Retinal pigment epithelial cell (primary cell): ENCODE measurements at regions not wholly inside any gene's neighbourhood (a gene's known extent, or its start where the extent isn't known, plus 50 kb on each side); places are given as distances from the start of the nearest gene placed in this dataset.

Experiments
- DNase-seq: peaks from one replicate; pipeline ENCODE4 v3.0.0-alpha.2; 2010; ENCODE audit warnings: low read depth
- H3K4me3 ChIP-seq: 2 replicates; pipeline ENCODE4 v1.5.1; 2011; ENCODE audit warnings: mild to moderate bottlenecking, low read length, control low read depth, moderate library complexity
- TF ChIP-seq, protein P1 (sequence below): conservative IDR thresholded peaks from 2 replicates; pipeline ENCODE4 v1.5.1; 2011; ENCODE audit warnings: low read depth, low read length, control low read depth, inconsistent platforms

DNA sequence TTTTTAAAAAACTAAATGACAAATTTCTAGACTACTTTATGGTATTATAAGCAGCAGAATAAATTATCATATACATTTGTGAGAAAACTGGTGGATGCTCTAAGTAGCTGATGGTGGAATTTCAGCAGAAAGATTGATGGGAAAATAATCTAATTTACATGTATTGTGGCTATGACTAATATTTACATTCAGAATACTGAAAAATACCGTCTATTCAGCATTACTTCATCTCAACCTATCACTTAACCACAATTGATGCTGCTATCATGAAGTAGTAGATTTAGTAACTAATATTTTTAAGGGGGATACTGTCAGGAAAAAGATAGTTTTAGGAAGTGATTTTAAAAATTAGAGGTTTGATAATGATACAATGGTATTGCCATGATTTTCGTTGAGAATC is 137.9 kb downstream of the IFI44 start:
- H3K4me3 ChIP-seq, result no peak overlapping the region
- TF ChIP-seq, protein P1, sequence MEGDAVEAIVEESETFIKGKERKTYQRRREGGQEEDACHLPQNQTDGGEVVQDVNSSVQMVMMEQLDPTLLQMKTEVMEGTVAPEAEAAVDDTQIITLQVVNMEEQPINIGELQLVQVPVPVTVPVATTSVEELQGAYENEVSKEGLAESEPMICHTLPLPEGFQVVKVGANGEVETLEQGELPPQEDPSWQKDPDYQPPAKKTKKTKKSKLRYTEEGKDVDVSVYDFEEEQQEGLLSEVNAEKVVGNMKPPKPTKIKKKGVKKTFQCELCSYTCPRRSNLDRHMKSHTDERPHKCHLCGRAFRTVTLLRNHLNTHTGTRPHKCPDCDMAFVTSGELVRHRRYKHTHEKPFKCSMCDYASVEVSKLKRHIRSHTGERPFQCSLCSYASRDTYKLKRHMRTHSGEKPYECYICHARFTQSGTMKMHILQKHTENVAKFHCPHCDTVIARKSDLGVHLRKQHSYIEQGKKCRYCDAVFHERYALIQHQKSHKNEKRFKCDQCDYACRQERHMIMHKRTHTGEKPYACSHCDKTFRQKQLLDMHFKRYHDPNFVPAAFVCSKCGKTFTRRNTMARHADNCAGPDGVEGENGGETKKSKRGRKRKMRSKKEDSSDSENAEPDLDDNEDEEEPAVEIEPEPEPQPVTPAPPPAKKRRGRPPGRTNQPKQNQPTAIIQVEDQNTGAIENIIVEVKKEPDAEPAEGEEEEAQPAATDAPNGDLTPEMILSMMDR, result no peak
- DNase-seq, result no peak

DNA sequence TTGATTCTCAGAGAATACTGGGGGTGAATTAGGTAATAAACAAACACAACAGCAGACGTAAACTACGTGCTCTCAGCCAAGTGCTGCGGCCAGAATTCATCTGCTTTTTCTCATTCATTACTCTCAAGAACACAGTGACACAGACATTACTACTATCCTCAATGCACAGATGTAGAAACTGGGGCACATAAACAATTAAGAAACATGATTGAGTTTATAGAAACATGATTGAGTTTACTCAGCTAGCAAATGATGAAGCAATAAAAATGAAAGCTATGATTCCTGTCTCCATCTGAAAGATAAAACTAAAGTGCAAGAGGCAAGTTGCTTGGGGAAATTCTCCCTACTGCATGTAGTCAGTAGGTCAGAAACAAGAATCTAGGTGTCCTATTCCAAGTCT is 140.5 kb downstream of the IFI44 start:
- TF ChIP-seq, protein P1, result no peak
- no peak for DNase-seq
- H3K4me3 ChIP-seq, result no peak overlapping the region

DNA sequence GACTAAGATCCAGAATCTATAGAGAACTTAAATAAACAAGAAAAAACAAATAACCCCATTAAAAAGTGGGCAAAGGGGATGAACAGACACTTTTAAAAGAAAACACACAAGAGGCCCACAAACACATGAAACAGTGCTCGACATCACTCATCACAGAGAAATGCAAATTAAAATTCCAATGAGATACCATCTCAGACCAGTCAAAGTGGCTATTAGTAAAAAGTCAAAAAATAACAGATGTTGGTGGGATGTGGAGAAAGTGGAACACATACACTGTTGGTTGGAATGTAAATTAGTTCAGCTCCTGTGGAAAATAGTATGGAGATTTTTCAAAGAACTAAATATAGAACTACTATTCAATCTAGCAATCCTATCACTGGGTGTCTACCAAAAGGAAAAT is 143.1 kb downstream of the IFI44 start:
- TF ChIP-seq, protein P1, result no peak
- DNase-seq, result no peak
- no peak overlapping the region for H3K4me3 ChIP-seq

DNA sequence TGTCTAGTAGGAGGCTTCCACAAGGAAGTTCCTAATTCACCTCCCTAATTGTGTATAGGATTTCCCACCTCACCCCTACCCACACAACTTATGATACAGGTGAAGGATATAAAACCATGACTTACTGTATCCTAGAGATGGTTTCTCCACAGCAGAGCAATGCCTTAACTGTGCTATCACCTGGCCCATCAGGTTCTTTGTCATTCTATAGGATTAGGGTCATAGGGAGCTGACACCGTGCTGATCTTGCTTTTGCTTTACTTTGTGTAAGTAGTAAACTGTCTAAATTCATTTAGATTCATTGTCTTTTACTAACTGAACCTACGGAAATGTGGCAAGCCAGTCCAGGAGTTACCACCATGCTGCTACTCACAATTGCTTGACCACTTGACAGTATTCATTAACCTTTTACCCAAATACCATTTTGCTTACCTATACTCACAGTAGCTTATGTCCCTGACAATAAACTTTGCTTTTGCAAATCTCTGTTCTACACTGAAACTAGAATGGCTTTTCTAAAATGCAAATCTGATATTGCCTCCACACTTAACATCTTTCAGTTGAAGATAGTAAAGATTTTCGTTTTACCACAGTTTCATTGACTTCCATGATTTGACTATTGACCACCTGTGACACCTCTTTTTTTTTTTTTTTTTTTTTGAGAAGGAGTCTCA is 147.6 kb downstream of the IFI44 start:
- no peak for DNase-seq

DNA sequence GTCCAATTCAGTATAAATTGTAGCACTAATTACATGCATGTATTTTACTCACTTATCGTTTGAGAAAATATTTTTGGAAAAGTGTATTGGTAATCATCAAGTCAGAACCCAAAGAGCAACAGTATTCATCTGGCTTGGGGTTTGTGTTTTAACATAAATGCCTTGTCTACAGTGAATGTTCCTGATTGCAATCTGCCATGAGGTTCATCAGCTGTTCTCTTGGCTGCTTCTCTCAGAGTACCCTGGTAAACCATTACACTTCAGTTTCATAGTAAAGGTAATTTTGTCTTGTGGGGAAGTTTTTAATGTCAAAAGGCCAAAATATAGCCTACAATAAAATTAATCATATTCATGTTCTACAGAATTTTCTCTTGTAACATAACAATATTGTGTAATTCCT is 150.3 kb downstream of the IFI44 start:
- TF ChIP-seq, protein P1, result no peak
- no peak for DNase-seq
- no peak overlapping the region for H3K4me3 ChIP-seq

More for the DNA sequence above, 147.6 kb downstream of the IFI44 start:
- TF ChIP-seq, protein P1, result no peak
- no peak overlapping the region for H3K4me3 ChIP-seq

DNA sequence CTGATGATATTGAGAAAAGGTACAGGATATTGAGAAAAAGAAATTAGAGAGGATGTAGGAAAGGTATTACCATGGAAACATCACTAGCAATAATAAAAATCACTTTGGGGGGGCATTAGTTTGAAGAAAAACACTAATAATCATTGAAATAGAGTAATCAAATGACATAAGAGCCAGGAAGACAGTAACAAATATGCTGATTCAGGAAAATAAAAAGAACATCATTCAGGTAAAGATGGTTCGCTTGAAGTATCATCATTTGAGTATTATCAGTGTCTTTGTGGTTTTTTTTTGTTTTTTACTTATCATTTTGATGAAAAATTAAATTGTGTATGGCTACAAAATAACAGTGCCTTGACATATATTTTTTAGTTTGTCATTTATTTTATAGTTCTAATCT is 164.5 kb downstream of the IFI44 start:
- TF ChIP-seq, protein P1, result no peak
- H3K4me3 ChIP-seq, result no peak overlapping the region
- DNase-seq, result no peak

DNA sequence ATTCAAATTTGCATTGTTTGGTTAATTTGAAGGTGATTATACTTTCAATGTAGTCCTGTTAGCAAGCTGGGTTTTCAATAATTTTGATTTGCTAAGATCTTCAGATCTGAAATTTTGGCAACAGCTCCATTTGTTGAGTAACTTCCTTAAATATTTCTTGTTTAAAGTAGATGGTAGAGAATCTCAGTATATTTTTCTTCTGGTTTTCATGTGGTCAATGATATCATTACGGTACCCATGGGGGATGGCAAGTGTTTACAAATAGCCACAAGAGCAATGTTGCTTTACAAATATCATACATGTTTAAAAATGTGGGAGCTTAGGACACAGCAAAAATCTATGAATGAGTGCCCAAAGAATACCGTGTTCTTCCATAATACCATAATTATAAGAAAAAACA is 175.9 kb downstream of the IFI44 start:
- no peak for DNase-seq
- no peak overlapping the region for H3K4me3 ChIP-seq
- TF ChIP-seq, protein P1, result no peak
